Right lobe of liver (tissue), 4 donors: ENCODE measurements at regions not wholly inside any gene's neighbourhood (a gene's known extent, or its start where the extent isn't known, plus 50 kb on each side); places are given as distances from the start of the nearest gene placed in this dataset.

Experiments used
- CTCF ChIP-seq, 4 donors: fragments of 200-600 bp in 3 of 4; fragments of 450-650 bp in 1 of 4; IDR thresholded peaks; one replicate each; pipeline versions ENCODE4 v1.5.1 to v1.8.0; 2016 to 2022; ENCODE audit warnings: antibody characterized with exemption in 4 of 4, mild to moderate bottlenecking in 2 of 4
- POLR2A ChIP-seq: fragments of 450-650 bp; IDR thresholded peaks from one replicate; pipeline ENCODE4 v1.6.1; 2017; ENCODE audit warnings: antibody characterized with exemption, mild to moderate bottlenecking
- donor health status: DM: no; HTN: no; CAD: no.
- donor health status: DM: no; HTN: no; CAD: no.
- donor health status: DM: no; HTN: yes; CAD: no.

GRCh38 chr17:51428668-51429495, 168.5 kb downstream of the UTP18 start:
- no peak for TF ChIP-seq CTCF (IDR thresholded peaks at IDR 0.05)
- no peak for TF ChIP-seq POLR2A
